AG20443 (cell line): ENCODE measurements at regions not wholly inside any gene's neighbourhood (a gene's known extent, or its start where the extent isn't known, plus 50 kb on each side); places are given as distances from the start of the nearest gene placed in this dataset.
A peak's percentile ranks its signal among the peaks of the same experiment; 100 is the strongest.

Source experiments
- DNase-seq: peaks from one replicate; pipeline ENCODE4 v3.0.0; 2012; ENCODE audit warnings: low spot score, mixed read lengths

DNA sequence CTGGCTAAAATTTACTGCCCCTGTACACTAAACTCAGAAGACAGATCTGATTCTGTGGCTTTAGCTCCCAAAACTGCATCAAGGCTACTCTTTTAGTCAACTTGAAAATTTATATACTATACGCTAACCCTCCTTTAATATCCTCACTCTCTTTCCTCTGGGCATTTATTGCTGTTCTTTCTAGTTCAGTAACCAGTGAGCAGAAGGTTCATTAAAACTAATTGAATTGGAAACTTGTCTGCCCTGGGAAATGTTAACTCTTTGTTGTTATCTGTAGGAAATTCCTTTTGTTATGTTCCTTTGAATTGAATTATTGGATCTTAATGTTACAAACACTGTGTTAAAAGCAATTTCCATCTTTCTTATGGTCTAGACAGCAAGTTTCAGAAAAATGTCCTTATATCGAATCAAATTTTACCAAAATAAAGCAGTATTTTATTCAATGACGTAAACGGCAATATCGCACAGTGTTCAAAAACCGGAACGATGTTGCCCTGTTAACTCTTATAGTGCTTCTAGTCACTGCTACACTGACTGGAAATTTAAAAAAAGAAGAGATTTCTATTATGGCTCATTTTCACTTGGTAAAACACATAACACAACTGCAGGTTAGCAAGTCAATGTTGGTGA, 168.3 kb downstream of the NR4A2 start:
- DNase-seq: no peak

DNA sequence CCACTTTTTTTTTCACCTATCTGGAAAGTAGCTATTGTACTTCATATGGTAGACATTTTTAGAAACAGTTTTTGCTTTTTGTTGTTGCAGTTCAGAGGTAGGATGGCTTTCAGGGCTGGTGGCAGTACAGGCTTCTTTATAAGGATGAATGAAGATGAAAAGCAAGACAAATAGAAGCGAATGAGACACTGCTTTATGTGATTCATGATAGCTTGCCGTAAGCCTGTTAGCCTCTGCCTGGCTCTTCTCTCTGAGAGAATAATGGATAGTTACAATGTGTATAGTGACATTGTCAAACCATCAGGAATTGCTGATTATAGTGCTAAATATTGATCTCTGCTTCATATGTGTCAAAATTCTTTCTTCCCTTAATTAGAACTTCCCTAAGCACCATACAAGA, 173.7 kb downstream of the NR4A2 start:
- DNase-seq: no peak

- no peak for DNase-seq
These were observed 174.9 kb downstream of the NR4A2 start for GRCh38 chr2:156157670-156158069.

GRCh38 chr2:156156580-156156979, 175.9 kb downstream of the NR4A2 start:
- no peak for DNase-seq

- DNase-seq: no peak
These were observed 177.2 kb downstream of the NR4A2 start for GRCh38 chr2:156155319-156155718.

DNA sequence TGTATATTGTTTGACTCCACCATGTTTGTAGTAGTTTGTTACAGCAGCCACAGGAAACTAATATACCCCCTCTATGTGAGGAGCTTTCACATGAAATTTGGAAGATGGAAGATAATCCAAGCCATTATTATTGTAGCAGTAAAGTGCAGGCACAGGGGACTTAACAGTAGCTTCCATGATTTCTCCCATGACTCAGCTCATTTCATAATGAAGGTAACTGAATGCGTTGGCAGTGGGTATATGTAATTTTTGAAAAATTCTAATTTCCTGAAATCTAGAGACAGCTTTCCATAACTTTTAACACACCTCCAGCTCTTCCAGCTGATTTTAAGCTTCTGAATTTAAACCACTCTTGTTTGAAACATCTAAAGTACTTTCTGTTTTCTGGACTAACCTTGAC, 181.2 kb downstream of the NR4A2 start:
- no peak for DNase-seq

DNA sequence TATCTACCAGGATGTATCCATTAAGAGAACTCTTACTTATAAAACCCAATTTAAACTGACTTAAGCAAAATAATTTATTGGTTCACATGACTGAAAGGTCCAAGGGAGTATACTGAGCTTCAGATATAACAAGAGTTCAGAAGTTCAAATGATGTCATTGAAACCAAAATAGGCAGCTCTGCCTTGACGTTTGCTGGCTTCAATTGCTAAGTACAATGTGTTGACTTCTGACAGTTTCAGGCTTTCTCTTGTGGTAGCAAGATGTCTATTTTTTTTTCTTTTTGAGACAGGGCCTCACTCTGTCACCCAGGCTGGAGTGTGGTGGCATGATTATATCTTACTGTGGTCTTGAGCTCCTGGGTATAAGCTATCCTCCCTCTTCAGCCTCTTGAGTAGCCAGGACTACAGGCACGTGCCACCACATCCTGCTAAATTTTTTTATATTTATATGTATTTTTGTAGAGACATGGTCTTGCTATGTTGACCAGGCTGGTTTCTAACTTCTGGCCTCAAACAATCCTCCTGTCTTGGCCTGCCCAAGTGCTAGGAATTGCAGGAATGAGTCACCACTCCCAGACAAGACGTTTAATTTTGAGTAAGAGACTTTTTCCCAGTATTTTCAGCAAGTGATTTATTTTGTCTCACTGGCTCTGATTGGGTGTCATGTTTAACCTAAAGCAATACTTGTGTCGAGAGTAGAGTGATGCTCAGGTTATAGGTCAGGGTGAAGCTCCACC, 184.8 kb downstream of the NR4A2 start:
- DNase-seq: no peak

- no peak for DNase-seq
These were observed 186.5 kb downstream of the NR4A2 start for GRCh38 chr2:156145976-156146375.

GRCh38 chr2:156145469-156145868, 187.1 kb downstream of the NR4A2 start:
- no peak for DNase-seq

DNA sequence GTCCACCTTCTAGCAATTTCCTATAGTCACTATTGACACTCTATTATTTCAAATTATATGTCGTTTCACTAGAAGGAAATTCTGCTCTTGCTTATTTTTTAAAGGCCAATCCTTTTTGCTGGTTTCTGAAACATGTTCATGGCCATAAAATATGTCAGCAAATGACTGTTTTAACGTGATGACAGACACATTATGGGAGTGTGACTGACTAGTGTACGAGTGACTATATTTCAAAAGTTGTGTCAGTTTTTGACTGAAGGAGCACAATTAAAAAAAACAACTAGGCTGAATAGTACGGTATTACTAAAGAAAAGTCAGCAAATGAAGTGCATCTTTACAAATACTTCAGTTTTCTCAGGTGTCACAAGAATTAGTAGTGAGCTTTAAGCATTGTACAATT, 196.0 kb downstream of the NR4A2 start:
- DNase-seq: no peak

DNA sequence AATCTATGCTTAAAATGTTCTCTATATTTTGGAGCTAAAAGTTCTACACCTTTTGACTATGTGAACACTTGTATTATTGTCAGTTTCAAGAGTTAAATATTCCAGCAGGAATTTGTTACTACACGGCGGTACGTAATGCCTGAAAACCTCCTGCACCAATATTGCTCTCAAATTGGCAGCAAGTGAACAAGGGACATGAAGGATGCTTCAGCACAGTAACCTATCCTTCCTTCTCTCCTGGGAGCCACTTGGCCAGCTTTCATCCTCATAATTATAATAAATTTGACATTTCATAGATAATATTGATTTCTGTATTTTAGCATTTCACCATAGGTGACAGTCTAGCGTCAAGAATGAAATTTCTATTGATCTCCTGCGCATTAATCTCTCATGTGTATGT, 197.6 kb downstream of the NR4A2 start:
- no peak for DNase-seq

GRCh38 chr2:156132941-156133340, 199.6 kb downstream of the NR4A2 start:
- no peak for DNase-seq

DNA sequence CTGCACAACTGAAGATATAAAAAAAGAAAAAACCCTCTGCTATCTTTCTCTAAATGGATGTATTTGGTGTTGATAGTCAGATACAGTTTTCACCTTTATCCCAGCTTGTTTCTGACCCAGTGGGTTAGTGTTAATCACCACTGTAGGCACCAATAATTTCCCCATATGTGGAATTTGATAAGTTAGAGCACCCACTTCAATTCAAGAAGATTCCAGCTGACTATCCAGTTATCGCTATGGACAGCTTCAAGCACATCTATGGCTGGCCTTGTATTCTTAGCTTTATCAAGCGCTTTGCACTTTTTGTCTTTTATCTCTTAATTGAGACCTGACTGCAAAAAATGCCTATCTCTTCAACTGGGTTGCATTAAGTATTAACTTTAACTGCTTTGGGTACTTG, 200.4 kb downstream of the NR4A2 start:
- DNase-seq: no peak

DNA sequence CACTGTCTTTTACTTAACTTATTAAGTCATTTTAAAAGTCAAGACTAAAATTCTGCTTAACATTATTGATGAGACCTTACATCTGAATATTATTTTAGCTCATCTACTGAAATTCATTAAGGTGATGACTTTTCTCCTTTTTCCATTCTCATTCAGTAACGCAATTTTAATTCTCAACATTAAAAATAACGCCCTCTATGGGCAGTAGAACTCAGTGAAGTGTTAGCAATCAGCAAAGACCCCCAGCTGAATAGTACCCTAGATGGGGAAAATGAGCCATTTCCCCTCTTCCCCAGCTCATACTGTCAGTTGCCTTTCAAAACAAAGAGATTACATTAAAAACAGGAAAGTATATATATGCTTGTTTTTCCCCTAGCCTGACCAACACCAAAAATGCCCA, 203.3 kb downstream of the NR4A2 start:
- no peak for DNase-seq

DNA sequence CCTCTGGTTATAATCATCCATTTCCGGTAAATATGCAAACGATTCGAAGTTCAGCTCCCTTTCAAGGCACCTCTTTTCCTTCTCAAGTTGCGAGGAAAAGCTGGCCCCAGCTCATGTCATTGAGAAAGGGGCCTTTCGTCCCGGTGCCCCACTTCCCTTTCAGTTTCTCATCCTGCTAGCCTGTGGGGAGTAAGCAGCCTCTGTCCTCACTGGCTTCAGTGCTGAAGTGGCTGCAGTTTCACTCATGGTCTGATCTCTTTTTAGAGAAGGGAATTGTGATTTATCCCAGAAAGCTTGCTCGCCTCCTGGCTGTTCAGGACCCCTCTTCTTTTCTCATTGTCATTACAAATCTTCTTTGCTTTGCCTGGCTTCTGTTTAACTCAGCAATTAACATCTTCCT, 207.5 kb downstream of the NR4A2 start:
- no peak for DNase-seq

- no peak for DNase-seq
These were observed 208.1 kb downstream of the NR4A2 start for GRCh38 chr2:156124458-156124857.

GRCh38 chr2:156118753-156119416, 213.6 kb downstream of the NR4A2 start:
- no peak for DNase-seq

DNA sequence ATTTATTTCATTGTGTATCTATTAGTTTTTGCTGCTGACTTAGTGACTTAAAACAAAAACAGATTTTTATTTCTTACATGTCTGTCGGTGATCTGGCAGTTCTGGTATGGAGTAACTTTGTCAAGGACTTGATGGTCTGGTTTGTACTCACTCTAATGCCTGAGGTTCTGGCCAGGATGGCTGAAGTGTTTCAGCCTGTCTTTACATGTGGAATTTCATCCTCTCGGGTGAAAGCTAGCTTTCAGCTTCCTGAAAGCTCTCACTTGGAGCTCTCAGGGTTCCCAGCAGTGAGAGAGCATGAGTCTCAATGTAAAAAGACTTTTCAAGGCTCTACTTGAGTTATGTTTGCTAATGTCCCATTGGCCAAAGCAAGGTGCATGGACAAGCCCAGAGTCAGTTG, 216.4 kb downstream of the NR4A2 start:
- DNase-seq: no peak

DNA sequence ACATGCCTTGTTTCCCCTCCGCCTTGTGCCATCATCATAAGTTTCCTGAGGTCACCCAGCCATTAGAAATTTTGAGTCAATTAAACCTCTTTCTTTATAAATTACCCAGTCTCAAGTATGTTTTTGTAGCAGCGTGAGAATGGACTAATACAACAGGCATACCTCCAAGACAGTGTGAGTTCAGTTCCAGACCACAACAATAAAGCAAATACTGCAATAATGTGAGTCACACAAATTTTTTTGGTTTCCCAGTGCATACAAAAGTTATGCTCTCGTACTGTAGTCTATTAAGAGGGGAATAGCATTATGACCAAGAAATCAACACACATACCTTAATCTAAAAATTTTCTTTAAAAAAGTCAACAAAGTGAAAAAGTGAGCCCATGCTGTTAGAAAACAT, 217.2 kb downstream of the NR4A2 start:
- DNase-seq: peak; percentile 9

GRCh38 chr2:156112323-156112722, 220.2 kb downstream of the NR4A2 start:
- no peak for DNase-seq

GRCh38 chr2:156110890-156111289, 221.6 kb downstream of the NR4A2 start:
- no peak for DNase-seq

DNA sequence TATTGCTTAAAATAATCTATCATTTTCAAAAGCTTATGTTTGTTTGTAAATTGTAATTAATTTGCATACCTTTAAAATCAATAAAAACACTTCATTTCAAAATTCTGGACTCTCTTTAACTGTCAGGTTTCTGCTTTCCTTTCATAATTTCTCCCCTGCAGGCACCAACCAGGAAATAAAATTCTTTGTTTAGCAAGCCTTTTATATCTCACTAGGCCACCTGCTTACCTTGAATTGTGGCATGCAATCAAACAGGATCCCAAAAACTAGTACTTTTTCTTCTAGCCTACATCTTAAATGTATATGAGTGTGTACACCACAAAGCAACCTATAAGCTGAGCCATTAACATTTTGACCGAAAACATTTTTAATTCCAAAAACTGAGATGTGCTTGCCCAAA, 233.1 kb downstream of the NR4A2 start:
- DNase-seq: no peak

GRCh38 chr2:156098506-156098905, 234.0 kb downstream of the NR4A2 start:
- DNase-seq: no peak

- no peak for DNase-seq
These were observed 243.9 kb downstream of the NR4A2 start for GRCh38 chr2:156088587-156088986.
